SK-N-SH (cell line): ENCODE measurements at regions not wholly inside any gene's neighbourhood (a gene's known extent, or its start where the extent isn't known, plus 50 kb on each side); places are given as distances from the start of the nearest gene placed in this dataset.

Experiments used
- CTCF ChIA-PET: fragments of 300-600, 350-600 bp; formaldehyde crosslinking; extraction: SDS; loops from one replicate; lab custom pipeline; 2021; lab: Yijun Ruan, JAX
- POLR2A ChIA-PET: fragments of 350-600 bp; sonication (Branson Sonifier 250); formaldehyde crosslinking; extraction: SDS; loops from one replicate; lab custom pipeline; 2020; ENCODE audit warnings: antibody characterized with exemption, inconsistent platforms; lab: Yijun Ruan, JAX
- DNase-seq: peaks from one replicate; pipeline ENCODE4 v3.0.0; 2012
- H2AFZ ChIP-seq: fragments of 200-600 bp; sonication (generic); 2 replicates; pipeline ENCODE4 v1.8.1; 2016; ENCODE audit warnings: antibody characterized with exemption, mild to moderate bottlenecking, low read depth
- H3F3A ChIP-seq: fragments of 200-600 bp; sonication (generic); replicated peaks from 2 replicates; pipeline ENCODE3; 2016; ENCODE audit warnings: antibody characterized with exemption, mild to moderate bottlenecking; ENCODE audit not compliant: insufficient read depth
- H3K27ac ChIP-seq, 2 experiments: fragments of 200-500 bp in 1 of 2; fragments of 200-600 bp in 1 of 2; sonication (Bioruptor generic) in 1 of 2; sonication (generic), shearing (Covaris generic) in 1 of 2; 2 replicates each; pipeline versions ENCODE4 v1.5.1 to v1.6.1; 2014 to 2016; ENCODE audit warnings: low read depth in 2 of 2, inconsistent platforms in 1 of 2, low read length in 1 of 2, mild to moderate bottlenecking in 1 of 2, mixed read lengths in 1 of 2
- H3K27me3 ChIP-seq: fragments of 200-600 bp; sonication (generic), shearing (Covaris generic); 2 replicates; pipeline ENCODE4 v1.6.1; 2016; ENCODE audit warnings: mixed run types; ENCODE audit not compliant: insufficient read depth
- H3K36me3 ChIP-seq, 2 experiments: fragments of 200-500 bp in 1 of 2; fragments of 200-600 bp in 1 of 2; sonication (Bioruptor generic) in 1 of 2; sonication (generic) in 1 of 2; replicated peaks in 1 of 2; 2 replicates each; pipeline versions ENCODE3 to v1.5.1; 2014 to 2016; ENCODE audit warnings: low read length in 1 of 2, mild to moderate bottlenecking in 1 of 2; ENCODE audit not compliant: insufficient read depth in 2 of 2, control insufficient read depth in 1 of 2
- H3K4me1 ChIP-seq, 2 experiments: fragments of 200-500 bp in 1 of 2; fragments of 200-600 bp in 1 of 2; sonication (Bioruptor generic) in 1 of 2; sonication (generic), shearing (Covaris generic) in 1 of 2; 2 replicates each; pipeline versions ENCODE4 v1.5.1 to v1.6.1; 2014 to 2016; ENCODE audit warnings: low read depth in 1 of 2, low read length in 1 of 2, mixed run types in 1 of 2; ENCODE audit not compliant: insufficient read depth in 2 of 2, control insufficient read depth in 1 of 2
- H3K4me2 ChIP-seq: fragments of 200-600 bp; sonication (generic), shearing (Covaris generic); 2 replicates; pipeline ENCODE4 v1.6.1; 2017; ENCODE audit warnings: mixed run types
- H3K4me3 ChIP-seq, 2 experiments: fragments of 200-500 bp in 1 of 2; fragments of 200-600 bp in 1 of 2; sonication (Bioruptor generic) in 1 of 2; sonication (generic), shearing (Covaris generic) in 1 of 2; 2 replicates each; pipeline versions ENCODE4 v1.5.1 to v1.8.1; 2014 to 2016; ENCODE audit warnings: low read depth in 2 of 2, inconsistent platforms in 1 of 2, low read length in 1 of 2, mild to moderate bottlenecking in 1 of 2, mixed read lengths in 1 of 2, moderate library complexity in 1 of 2
- H3K79me2 ChIP-seq: fragments of 200-600 bp; sonication (generic); 2 replicates; pipeline ENCODE4 v1.8.1; 2017; ENCODE audit warnings: mild to moderate bottlenecking; ENCODE audit not compliant: insufficient read depth
- H3K9ac ChIP-seq: fragments of 200-600 bp; sonication (generic); 2 replicates; pipeline ENCODE4 v1.6.1; 2017; ENCODE audit warnings: mixed run types
- H3K9me2 ChIP-seq: fragments of 200-600 bp; sonication (generic); 2 replicates; pipeline ENCODE4 v1.6.1; 2017; ENCODE audit warnings: mixed run types
- H3K9me3 ChIP-seq: fragments of 200-600 bp; sonication (generic); 2 replicates; pipeline ENCODE4 v1.6.1; 2017; ENCODE audit warnings: mixed run types, mild to moderate bottlenecking, moderate library complexity
- H4K20me1 ChIP-seq: fragments of 200-600 bp; sonication (generic); 2 replicates; pipeline ENCODE4 v1.6.1; 2017; ENCODE audit warnings: mild to moderate bottlenecking, mixed run types; ENCODE audit not compliant: insufficient read depth
- ELF1 ChIP-seq: IDR thresholded peaks from 2 replicates; pipeline ENCODE4 v1.4.0; 2012
- EP300 ChIP-seq, 2 experiments: IDR thresholded peaks; 2 replicates each; pipeline versions ENCODE4 v1.4.0 to v1.6.1; 2012; ENCODE audit warnings: borderline replicate concordance in 1 of 2, low read depth in 1 of 2, low read length in 1 of 2
- FOXJ3 ChIP-seq: sonication (generic); formaldehyde crosslinking; IDR thresholded peaks from 2 replicates; pipeline ENCODE4 v1.5.1; 2020; ENCODE audit warnings: mild to moderate bottlenecking, missing genetic modification reagents
- FOXM1 ChIP-seq: IDR thresholded peaks from 2 replicates; pipeline ENCODE4 v1.4.0; 2012; ENCODE audit warnings: low read depth, mild to moderate bottlenecking
- GABPA ChIP-seq: IDR thresholded peaks from 2 replicates; pipeline ENCODE4 v1.4.0; 2012; ENCODE audit warnings: low read depth, mild to moderate bottlenecking
- GATA2 ChIP-seq: sonication (generic); formaldehyde crosslinking; IDR thresholded peaks from 2 replicates; pipeline ENCODE4 v1.5.0; 2020; ENCODE audit warnings: mild to moderate bottlenecking, missing genetic modification reagents
- JUND ChIP-seq: IDR thresholded peaks from 2 replicates; pipeline ENCODE4 v1.4.0; 2012
- MEF2A ChIP-seq: IDR thresholded peaks from 2 replicates; pipeline ENCODE4 v1.4.0; 2012; ENCODE audit warnings: low read depth, borderline replicate concordance
- NRF1 ChIP-seq: IDR thresholded peaks from 2 replicates; pipeline ENCODE4 v1.6.1; 2012; ENCODE audit warnings: low read depth, mild to moderate bottlenecking, low read length
- RCOR1 ChIP-seq: fragments of 150-350 bp; IDR thresholded peaks from 2 replicates; pipeline ENCODE4 v1.6.1; 2017; ENCODE audit warnings: antibody characterized with exemption, low read length
- RFX5 ChIP-seq: IDR thresholded peaks from 2 replicates; pipeline ENCODE4 v1.6.1; 2012; ENCODE audit warnings: mild to moderate bottlenecking, improper control_type of control experiment, low read length
- SMC3 ChIP-seq: IDR thresholded peaks from 2 replicates; pipeline ENCODE4 v1.6.1; 2012; ENCODE audit warnings: low read depth, low read length, improper control_type of control experiment
- TCF12 ChIP-seq: IDR thresholded peaks from 2 replicates; pipeline ENCODE4 v1.4.0; 2012
- WGBS: methylation state at CpG from one replicate; pipeline ENCODE4 v1.1.6; 2017; ENCODE audit warnings: low lambda C conversion rate; 5-methylcytosine and 5-hydroxymethylcytosine counted together
- TF ChIP-seq, protein P1 (sequence below): fragments of 150-350 bp; IDR thresholded peaks from 2 replicates; pipeline ENCODE4 v1.6.1; 2016; ENCODE audit warnings: mild to moderate bottlenecking, low read depth, low read length
- TF ChIP-seq, protein P2 (sequence below): IDR thresholded peaks from 2 replicates; pipeline ENCODE4 v1.6.1; 2012; ENCODE audit warnings: mild to moderate bottlenecking, low read depth, low read length, moderate library complexity
- TF ChIP-seq, protein P3 (sequence below): IDR thresholded peaks from 2 replicates; pipeline ENCODE4 v1.4.0; 2012; ENCODE audit warnings: low read depth, borderline replicate concordance
- TF ChIP-seq, protein P4 (sequence below): fragments of 150-350 bp; IDR thresholded peaks from 2 replicates; pipeline ENCODE4 v1.6.1; 2017; ENCODE audit warnings: antibody characterized with exemption, low read length, low read depth, borderline replicate concordance

DNA sequence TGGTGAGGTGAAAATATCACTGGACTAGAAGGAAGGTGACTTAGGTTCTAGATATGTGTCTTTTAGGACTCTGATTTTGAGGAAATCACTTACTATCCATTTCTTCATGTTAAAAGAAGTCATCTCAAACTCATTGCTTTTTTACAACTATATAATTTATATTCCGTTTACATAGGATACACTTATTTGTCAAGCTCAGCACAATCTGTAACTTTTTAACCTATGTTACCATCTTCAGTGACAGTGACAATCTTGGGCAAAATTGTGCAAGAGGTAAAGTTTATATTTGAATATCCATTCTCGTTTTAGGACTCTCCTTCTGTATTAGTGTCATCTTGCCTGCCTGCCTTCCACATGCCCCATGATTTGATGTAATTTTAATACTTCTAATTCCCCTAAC lies 74.0 kb upstream of the FAM83B start:
- Histone ChIP-seq H3K9me2 (no peaks in the 10 kb centered on the region), H3K4me2 (no peak overlapping the region), H3K36me3 (no peaks in the 10 kb centered on the region), H2AFZ (no peak overlapping the region), H3K4me1 (no peaks in the 10 kb centered on the region; a peak in 1 of 4 replicates), H3K27ac (no peak overlapping the region), H3K9ac (no peak overlapping the region), H3K79me2 (no peaks in the 10 kb centered on the region), H3K4me3 (no peak overlapping the region), H3K9me3 (no peaks in the 10 kb centered on the region), H3K27me3 (no peaks in the 10 kb centered on the region), H4K20me1 (no peaks in the 10 kb centered on the region), H3F3A (no peaks in the 10 kb centered on the region)
- 1% methylated on average over 2 of the region's 2 CpGs for WGBS
- no peak for DNase-seq
- ChIA-PET POLR2A (no interaction called here), CTCF (no interaction called here)
- TF ChIP-seq, protein P1, sequence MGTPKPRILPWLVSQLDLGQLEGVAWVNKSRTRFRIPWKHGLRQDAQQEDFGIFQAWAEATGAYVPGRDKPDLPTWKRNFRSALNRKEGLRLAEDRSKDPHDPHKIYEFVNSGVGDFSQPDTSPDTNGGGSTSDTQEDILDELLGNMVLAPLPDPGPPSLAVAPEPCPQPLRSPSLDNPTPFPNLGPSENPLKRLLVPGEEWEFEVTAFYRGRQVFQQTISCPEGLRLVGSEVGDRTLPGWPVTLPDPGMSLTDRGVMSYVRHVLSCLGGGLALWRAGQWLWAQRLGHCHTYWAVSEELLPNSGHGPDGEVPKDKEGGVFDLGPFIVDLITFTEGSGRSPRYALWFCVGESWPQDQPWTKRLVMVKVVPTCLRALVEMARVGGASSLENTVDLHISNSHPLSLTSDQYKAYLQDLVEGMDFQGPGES: no peak
- TF ChIP-seq NRF1: no peak
- TF ChIP-seq RFX5: no peak
- no peak for TF ChIP-seq EP300 (IDR thresholded peaks at IDR 0.05; ENCODE audit: borderline replicate concordance in 1 of 2, low read depth in 1 of 2, low read length in 1 of 2)
- TF ChIP-seq, protein P2, sequence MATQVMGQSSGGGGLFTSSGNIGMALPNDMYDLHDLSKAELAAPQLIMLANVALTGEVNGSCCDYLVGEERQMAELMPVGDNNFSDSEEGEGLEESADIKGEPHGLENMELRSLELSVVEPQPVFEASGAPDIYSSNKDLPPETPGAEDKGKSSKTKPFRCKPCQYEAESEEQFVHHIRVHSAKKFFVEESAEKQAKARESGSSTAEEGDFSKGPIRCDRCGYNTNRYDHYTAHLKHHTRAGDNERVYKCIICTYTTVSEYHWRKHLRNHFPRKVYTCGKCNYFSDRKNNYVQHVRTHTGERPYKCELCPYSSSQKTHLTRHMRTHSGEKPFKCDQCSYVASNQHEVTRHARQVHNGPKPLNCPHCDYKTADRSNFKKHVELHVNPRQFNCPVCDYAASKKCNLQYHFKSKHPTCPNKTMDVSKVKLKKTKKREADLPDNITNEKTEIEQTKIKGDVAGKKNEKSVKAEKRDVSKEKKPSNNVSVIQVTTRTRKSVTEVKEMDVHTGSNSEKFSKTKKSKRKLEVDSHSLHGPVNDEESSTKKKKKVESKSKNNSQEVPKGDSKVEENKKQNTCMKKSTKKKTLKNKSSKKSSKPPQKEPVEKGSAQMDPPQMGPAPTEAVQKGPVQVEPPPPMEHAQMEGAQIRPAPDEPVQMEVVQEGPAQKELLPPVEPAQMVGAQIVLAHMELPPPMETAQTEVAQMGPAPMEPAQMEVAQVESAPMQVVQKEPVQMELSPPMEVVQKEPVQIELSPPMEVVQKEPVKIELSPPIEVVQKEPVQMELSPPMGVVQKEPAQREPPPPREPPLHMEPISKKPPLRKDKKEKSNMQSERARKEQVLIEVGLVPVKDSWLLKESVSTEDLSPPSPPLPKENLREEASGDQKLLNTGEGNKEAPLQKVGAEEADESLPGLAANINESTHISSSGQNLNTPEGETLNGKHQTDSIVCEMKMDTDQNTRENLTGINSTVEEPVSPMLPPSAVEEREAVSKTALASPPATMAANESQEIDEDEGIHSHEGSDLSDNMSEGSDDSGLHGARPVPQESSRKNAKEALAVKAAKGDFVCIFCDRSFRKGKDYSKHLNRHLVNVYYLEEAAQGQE: no peak
- no peak for TF ChIP-seq SMC3
- TF ChIP-seq GABPA: no peak
- no peak for TF ChIP-seq GATA2 (CRISPR knock-in tag)
- TF ChIP-seq FOXM1: no peak
- TF ChIP-seq JUND: no peak
- no peak for TF ChIP-seq FOXJ3
- no peak for TF ChIP-seq MEF2A
- no peak for TF ChIP-seq TCF12
- TF ChIP-seq, protein P3, sequence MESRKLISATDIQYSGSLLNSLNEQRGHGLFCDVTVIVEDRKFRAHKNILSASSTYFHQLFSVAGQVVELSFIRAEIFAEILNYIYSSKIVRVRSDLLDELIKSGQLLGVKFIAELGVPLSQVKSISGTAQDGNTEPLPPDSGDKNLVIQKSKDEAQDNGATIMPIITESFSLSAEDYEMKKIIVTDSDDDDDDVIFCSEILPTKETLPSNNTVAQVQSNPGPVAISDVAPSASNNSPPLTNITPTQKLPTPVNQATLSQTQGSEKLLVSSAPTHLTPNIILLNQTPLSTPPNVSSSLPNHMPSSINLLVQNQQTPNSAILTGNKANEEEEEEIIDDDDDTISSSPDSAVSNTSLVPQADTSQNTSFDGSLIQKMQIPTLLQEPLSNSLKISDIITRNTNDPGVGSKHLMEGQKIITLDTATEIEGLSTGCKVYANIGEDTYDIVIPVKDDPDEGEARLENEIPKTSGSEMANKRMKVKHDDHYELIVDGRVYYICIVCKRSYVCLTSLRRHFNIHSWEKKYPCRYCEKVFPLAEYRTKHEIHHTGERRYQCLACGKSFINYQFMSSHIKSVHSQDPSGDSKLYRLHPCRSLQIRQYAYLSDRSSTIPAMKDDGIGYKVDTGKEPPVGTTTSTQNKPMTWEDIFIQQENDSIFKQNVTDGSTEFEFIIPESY: no peak
- TF ChIP-seq, protein P4, sequence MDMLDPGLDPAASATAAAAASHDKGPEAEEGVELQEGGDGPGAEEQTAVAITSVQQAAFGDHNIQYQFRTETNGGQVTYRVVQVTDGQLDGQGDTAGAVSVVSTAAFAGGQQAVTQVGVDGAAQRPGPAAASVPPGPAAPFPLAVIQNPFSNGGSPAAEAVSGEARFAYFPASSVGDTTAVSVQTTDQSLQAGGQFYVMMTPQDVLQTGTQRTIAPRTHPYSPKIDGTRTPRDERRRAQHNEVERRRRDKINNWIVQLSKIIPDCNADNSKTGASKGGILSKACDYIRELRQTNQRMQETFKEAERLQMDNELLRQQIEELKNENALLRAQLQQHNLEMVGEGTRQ: no peak
- TF ChIP-seq ELF1: no peak
- no peak for TF ChIP-seq RCOR1
